Right lobe of liver (tissue), 4 donors: ENCODE measurements at regions not wholly inside any gene's neighbourhood (a gene's known extent, or its start where the extent isn't known, plus 50 kb on each side); places are given as distances from the start of the nearest gene placed in this dataset.

Source experiments
- CTCF ChIP-seq, 4 donors: fragments of 200-600 bp in 3 of 4; fragments of 450-650 bp in 1 of 4; IDR thresholded peaks; one replicate each; pipeline versions ENCODE4 v1.5.1 to v1.8.0; 2016 to 2022; ENCODE audit warnings: antibody characterized with exemption in 4 of 4, mild to moderate bottlenecking in 2 of 4
- POLR2A ChIP-seq: fragments of 450-650 bp; IDR thresholded peaks from one replicate; pipeline ENCODE4 v1.6.1; 2017; ENCODE audit warnings: antibody characterized with exemption, mild to moderate bottlenecking
- donor health status: DM: no; HTN: no; CAD: no.
- donor health status: DM: no; HTN: no; CAD: no.
- donor health status: DM: no; HTN: yes; CAD: no.

GRCh38 chr11:16448123-16448717 is 91.9 kb upstream of the SOX6 start:
- TF ChIP-seq CTCF (IDR thresholded peaks at IDR 0.05) (no peak), POLR2A (no peak)
